Liver (tissue), 8 donors: ENCODE measurements at regions not wholly inside any gene's neighbourhood (a gene's known extent, or its start where the extent isn't known, plus 50 kb on each side); places are given as distances from the start of the nearest gene placed in this dataset.

ENCODE experiments used
- DNase-seq: peaks from one replicate; pipeline ENCODE4 v3.0.0-alpha.2; 2017; ENCODE audit warnings: low spot score
- H3K27ac ChIP-seq, 2 donors: one replicate each; pipeline ENCODE4 v1.7.0; 2013; ENCODE audit warnings: inconsistent platforms in 2 of 2, low read length in 2 of 2, control low read depth in 1 of 2, low read depth in 1 of 2, mild to moderate bottlenecking in 1 of 2
- H3K27me3 ChIP-seq, 4 donors: one replicate each; pipeline versions ENCODE4 v1.6.1 to v1.7.0; 2013; ENCODE audit warnings: low read length in 3 of 4, inconsistent platforms in 1 of 4, mild to moderate bottlenecking in 1 of 4, moderate library complexity in 1 of 4; ENCODE audit not compliant: control insufficient read depth in 4 of 4, insufficient read depth in 4 of 4
- H3K36me3 ChIP-seq, 4 donors: one replicate each; pipeline versions ENCODE4 v1.6.1 to v1.7.0; 2013; ENCODE audit warnings: low read length in 3 of 4, mild to moderate bottlenecking in 3 of 4, low read depth in 1 of 4, moderate library complexity in 1 of 4; ENCODE audit not compliant: control insufficient read depth in 4 of 4, insufficient read depth in 3 of 4
- H3K4me1 ChIP-seq, 4 donors: one replicate each; pipeline versions ENCODE4 v1.6.1 to v1.7.0; 2013; ENCODE audit warnings: low read length in 3 of 4, mild to moderate bottlenecking in 3 of 4, moderate library complexity in 1 of 4; ENCODE audit not compliant: control insufficient read depth in 4 of 4, insufficient read depth in 4 of 4
- H3K4me3 ChIP-seq, 3 donors: one replicate each; pipeline versions ENCODE4 v1.6.1 to v1.7.0; 2013; ENCODE audit warnings: low read length in 3 of 3, control low read depth in 1 of 3, low read depth in 1 of 3, mild to moderate bottlenecking in 1 of 3
- H3K9ac ChIP-seq, 2 donors: one replicate each; pipeline ENCODE4 v1.7.0; 2013; ENCODE audit warnings: low read length in 2 of 2, mild to moderate bottlenecking in 2 of 2, moderate library complexity in 2 of 2, control low read depth in 1 of 2, low read depth in 1 of 2
- H3K9me3 ChIP-seq, 4 donors: one replicate each; pipeline versions ENCODE4 v1.6.1 to v1.7.0; 2013; ENCODE audit warnings: low read length in 3 of 4; ENCODE audit not compliant: control insufficient read depth in 4 of 4
- EGR1 ChIP-seq, 2 donors: IDR thresholded peaks; 2 replicates each; pipeline ENCODE4 v1.6.1; 2016 to 2018; ENCODE audit warnings: antibody characterized with exemption in 2 of 2, low read depth in 2 of 2
- FOXA1 ChIP-seq: IDR thresholded peaks from 2 replicates; pipeline ENCODE4 v1.6.1; 2016; ENCODE audit warnings: antibody characterized with exemption
- FOXA2 ChIP-seq: IDR thresholded peaks from 2 replicates; pipeline ENCODE4 v1.6.1; 2016; ENCODE audit warnings: antibody characterized with exemption
- GABPA ChIP-seq, 2 donors: IDR thresholded peaks in 1 of 2; conservative IDR thresholded peaks in 1 of 2; 2 replicates each; pipeline ENCODE4 v1.6.1; 2016; ENCODE audit warnings: antibody characterized with exemption in 2 of 2, mild to moderate bottlenecking in 1 of 2, moderate library complexity in 1 of 2
- HNF4A ChIP-seq, 2 donors: conservative IDR thresholded peaks; 2 replicates each; pipeline ENCODE4 v1.6.1; 2016; ENCODE audit warnings: antibody characterized with exemption in 2 of 2, mild to moderate bottlenecking in 2 of 2
- JUND ChIP-seq, 2 donors: IDR thresholded peaks; 2 replicates each; pipeline ENCODE4 v1.6.1; 2016; ENCODE audit warnings: antibody characterized with exemption in 2 of 2
- NR2F2 ChIP-seq: IDR thresholded peaks from 2 replicates; pipeline ENCODE4 v1.6.1; 2016; ENCODE audit warnings: antibody characterized with exemption
- RAD21 ChIP-seq, 2 donors: IDR thresholded peaks; 2 replicates each; pipeline ENCODE4 v1.6.1; 2016; ENCODE audit warnings: antibody characterized with exemption in 2 of 2, mild to moderate bottlenecking in 2 of 2
- RXRA ChIP-seq, 2 donors: IDR thresholded peaks; 2 replicates each; pipeline ENCODE4 v1.6.1; 2017 to 2018; ENCODE audit warnings: antibody characterized with exemption in 2 of 2, mild to moderate bottlenecking in 1 of 2
- SP1 ChIP-seq: IDR thresholded peaks from 2 replicates; pipeline ENCODE4 v1.6.1; 2018; ENCODE audit warnings: antibody characterized with exemption, mild to moderate bottlenecking
- WGBS: extraction: QIAGEN DNeasy Blood & Tissue Kit; methylation state at CpG from one replicate; pipeline ENCODE4 v1.1.7; 2013; 5-methylcytosine and 5-hydroxymethylcytosine counted together
- TF ChIP-seq, protein P1 (sequence below): IDR thresholded peaks from 2 replicates; pipeline ENCODE4 v1.6.1; 2016; ENCODE audit warnings: antibody characterized with exemption, mild to moderate bottlenecking
- TF ChIP-seq, protein P2 (sequence below): fragments of 150-350 bp; IDR thresholded peaks from 2 replicates; pipeline ENCODE4 v1.5.1; 2017; ENCODE audit warnings: improper control_type of control experiment, low read depth, low read length; ENCODE audit not compliant: missing input control
- TF ChIP-seq, protein P3 (sequence below): IDR thresholded peaks from 2 replicates; pipeline ENCODE4 v1.6.1; 2016; ENCODE audit warnings: antibody characterized with exemption
- TF ChIP-seq, protein P4 (sequence below): IDR thresholded peaks from 2 replicates; pipeline ENCODE4 v1.6.1; 2016; ENCODE audit warnings: antibody characterized with exemption
- donor health status: healthy.
- donor health status: healthy.
- donor health status: healthy.
- donor health status: healthy.
- donor health status: healthy.

DNA sequence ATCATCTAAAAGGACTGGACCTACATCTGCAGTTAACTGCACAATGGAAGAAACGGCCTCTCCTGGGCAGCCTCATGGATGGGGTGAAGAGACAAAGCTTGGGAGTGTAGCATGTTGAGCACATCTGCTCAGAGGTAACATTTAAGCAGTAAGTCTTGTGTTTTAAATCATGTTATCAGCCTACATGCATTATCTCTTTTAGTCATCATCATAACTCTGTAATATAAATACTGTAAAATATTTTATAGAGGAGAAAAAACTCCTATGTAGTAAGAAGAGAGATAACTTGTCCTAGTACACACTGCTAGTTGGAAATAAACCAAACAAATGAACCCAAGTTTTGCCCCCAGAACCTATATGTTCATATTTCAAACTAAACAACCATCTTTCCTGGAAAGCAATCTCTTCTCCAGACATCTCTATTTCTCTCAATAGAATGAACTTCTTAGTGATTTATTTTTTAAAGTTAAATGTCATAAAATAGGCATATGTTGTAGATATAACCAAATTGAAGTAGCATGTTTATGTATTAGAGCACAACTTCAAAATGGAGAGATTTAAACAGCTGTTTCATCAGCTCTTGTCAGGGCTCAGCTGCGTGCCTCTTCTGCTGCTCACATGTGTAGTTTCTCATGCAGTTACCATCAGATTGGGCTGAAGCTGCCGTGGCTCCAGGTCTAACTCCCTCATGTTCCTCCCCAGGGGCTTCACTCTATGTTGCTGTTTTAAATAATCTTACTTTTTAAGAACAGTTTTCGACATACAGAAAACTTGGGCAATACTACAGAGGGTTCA, 581.8 kb upstream of the ZFP42 start:
- Histone ChIP-seq H3K9ac (no peak overlapping the region), H3K9me3 (no peaks in the 10 kb centered on the region), H3K4me3 (no peak overlapping the region), H3K4me1 (no peaks in the 10 kb centered on the region), H3K36me3 (no peaks in the 10 kb centered on the region), H3K27me3 (no peaks in the 10 kb centered on the region), H3K27ac (no peak overlapping the region)
- WGBS, result 61% methylated on average over 4 of the region's 4 CpGs
- TF ChIP-seq, protein P1, sequence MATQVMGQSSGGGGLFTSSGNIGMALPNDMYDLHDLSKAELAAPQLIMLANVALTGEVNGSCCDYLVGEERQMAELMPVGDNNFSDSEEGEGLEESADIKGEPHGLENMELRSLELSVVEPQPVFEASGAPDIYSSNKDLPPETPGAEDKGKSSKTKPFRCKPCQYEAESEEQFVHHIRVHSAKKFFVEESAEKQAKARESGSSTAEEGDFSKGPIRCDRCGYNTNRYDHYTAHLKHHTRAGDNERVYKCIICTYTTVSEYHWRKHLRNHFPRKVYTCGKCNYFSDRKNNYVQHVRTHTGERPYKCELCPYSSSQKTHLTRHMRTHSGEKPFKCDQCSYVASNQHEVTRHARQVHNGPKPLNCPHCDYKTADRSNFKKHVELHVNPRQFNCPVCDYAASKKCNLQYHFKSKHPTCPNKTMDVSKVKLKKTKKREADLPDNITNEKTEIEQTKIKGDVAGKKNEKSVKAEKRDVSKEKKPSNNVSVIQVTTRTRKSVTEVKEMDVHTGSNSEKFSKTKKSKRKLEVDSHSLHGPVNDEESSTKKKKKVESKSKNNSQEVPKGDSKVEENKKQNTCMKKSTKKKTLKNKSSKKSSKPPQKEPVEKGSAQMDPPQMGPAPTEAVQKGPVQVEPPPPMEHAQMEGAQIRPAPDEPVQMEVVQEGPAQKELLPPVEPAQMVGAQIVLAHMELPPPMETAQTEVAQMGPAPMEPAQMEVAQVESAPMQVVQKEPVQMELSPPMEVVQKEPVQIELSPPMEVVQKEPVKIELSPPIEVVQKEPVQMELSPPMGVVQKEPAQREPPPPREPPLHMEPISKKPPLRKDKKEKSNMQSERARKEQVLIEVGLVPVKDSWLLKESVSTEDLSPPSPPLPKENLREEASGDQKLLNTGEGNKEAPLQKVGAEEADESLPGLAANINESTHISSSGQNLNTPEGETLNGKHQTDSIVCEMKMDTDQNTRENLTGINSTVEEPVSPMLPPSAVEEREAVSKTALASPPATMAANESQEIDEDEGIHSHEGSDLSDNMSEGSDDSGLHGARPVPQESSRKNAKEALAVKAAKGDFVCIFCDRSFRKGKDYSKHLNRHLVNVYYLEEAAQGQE, result no peak
- TF ChIP-seq RAD21 (IDR thresholded peaks at IDR 0.05) (no peak), SP1 (no peak), NR2F2 (no peak), RXRA (IDR thresholded peaks at IDR 0.05) (no peak), JUND (IDR thresholded peaks at IDR 0.05) (no peak), HNF4A (conservative IDR thresholded peaks at IDR 0.05) (no peak), EGR1 (IDR thresholded peaks at IDR 0.05; ENCODE audit: low read depth in 2 of 2) (no peak), FOXA2 (no peak), FOXA1 (no peak)
- TF ChIP-seq, protein P2, sequence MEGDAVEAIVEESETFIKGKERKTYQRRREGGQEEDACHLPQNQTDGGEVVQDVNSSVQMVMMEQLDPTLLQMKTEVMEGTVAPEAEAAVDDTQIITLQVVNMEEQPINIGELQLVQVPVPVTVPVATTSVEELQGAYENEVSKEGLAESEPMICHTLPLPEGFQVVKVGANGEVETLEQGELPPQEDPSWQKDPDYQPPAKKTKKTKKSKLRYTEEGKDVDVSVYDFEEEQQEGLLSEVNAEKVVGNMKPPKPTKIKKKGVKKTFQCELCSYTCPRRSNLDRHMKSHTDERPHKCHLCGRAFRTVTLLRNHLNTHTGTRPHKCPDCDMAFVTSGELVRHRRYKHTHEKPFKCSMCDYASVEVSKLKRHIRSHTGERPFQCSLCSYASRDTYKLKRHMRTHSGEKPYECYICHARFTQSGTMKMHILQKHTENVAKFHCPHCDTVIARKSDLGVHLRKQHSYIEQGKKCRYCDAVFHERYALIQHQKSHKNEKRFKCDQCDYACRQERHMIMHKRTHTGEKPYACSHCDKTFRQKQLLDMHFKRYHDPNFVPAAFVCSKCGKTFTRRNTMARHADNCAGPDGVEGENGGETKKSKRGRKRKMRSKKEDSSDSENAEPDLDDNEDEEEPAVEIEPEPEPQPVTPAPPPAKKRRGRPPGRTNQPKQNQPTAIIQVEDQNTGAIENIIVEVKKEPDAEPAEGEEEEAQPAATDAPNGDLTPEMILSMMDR, result no peak
- TF ChIP-seq, protein P3, sequence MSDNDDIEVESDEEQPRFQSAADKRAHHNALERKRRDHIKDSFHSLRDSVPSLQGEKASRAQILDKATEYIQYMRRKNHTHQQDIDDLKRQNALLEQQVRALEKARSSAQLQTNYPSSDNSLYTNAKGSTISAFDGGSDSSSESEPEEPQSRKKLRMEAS, result no peak
- TF ChIP-seq, protein P4, sequence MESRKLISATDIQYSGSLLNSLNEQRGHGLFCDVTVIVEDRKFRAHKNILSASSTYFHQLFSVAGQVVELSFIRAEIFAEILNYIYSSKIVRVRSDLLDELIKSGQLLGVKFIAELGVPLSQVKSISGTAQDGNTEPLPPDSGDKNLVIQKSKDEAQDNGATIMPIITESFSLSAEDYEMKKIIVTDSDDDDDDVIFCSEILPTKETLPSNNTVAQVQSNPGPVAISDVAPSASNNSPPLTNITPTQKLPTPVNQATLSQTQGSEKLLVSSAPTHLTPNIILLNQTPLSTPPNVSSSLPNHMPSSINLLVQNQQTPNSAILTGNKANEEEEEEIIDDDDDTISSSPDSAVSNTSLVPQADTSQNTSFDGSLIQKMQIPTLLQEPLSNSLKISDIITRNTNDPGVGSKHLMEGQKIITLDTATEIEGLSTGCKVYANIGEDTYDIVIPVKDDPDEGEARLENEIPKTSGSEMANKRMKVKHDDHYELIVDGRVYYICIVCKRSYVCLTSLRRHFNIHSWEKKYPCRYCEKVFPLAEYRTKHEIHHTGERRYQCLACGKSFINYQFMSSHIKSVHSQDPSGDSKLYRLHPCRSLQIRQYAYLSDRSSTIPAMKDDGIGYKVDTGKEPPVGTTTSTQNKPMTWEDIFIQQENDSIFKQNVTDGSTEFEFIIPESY, result no peak
- no peak for DNase-seq

DNA sequence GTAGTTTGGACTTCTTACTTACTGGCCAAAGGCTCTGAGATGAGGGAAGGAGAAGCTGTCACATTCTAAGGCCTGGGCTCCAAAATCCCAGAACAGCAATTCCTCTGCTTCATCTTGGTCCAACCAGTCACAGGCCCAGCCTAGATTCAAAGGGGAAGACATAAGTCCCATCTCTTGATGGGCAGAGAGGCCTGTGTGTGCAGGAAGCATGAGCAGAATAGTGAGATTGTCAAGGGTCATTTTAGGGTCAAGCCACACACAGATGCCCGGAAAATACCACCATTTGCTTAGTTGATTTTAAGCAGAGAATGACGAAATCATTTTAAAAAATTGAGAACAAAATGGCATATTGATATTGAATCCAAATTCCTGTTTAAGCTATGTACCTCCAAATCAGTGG, 580.9 kb upstream of the ZFP42 start:
- DNase-seq, result no peak
- Histone ChIP-seq H3K9me3 (no peaks in the 10 kb centered on the region), H3K9ac (no peak overlapping the region), H3K36me3 (no peaks in the 10 kb centered on the region), H3K4me3 (no peak overlapping the region), H3K27me3 (no peaks in the 10 kb centered on the region), H3K27ac (no peak overlapping the region), H3K4me1 (no peaks in the 10 kb centered on the region)
- 66% methylated on average over 2 of the region's 2 CpGs for WGBS
- TF ChIP-seq, protein P1, result no peak
- TF ChIP-seq HNF4A (conservative IDR thresholded peaks at IDR 0.05), result no peak
- no peak for TF ChIP-seq GABPA (IDR thresholded peaks at IDR 0.05 in 1 of 2, conservative IDR thresholded peaks at IDR 0.05 in 1 of 2)
- TF ChIP-seq, protein P4, result no peak
- no peak for TF ChIP-seq FOXA2
- TF ChIP-seq, protein P2, result no peak
- TF ChIP-seq NR2F2, result no peak
- no peak for TF ChIP-seq EGR1 (IDR thresholded peaks at IDR 0.05; ENCODE audit: low read depth in 2 of 2)
- TF ChIP-seq FOXA1, result no peak
